GM12878 (cell line): ENCODE measurements at regions not wholly inside any gene's neighbourhood (a gene's known extent, or its start where the extent isn't known, plus 50 kb on each side); places are given as distances from the start of the nearest gene placed in this dataset.

Experiments
- ATAC-seq: fragments of 200-7000 bp; cut with Tn5 transposase; 3 replicates; pipeline ENCODE4 v1.9.1; 2020; ENCODE audit warnings: mild to moderate bottlenecking, moderate library complexity
- BruUV-seq: library from RNA; stranded (reverse); fragments of 400-500 nt; replicated peaks from 2 replicates; lab custom pipeline; 2021; lab: Mats Ljungman, UMichigan
- CTCF ChIA-PET: fragments of 300-600 bp; sonication (Branson Sonifier 250); formaldehyde crosslinking; extraction: SDS; loops from one replicate; lab custom pipeline; 2021; ENCODE audit warnings: inconsistent platforms; lab: Yijun Ruan, JAX
- POLR2A ChIA-PET: fragments of 350-600 bp; formaldehyde crosslinking; extraction: SDS; loops from one replicate; lab custom pipeline; 2021; ENCODE audit warnings: inconsistent platforms; lab: Charles Lee
- RAD21 ChIA-PET: fragments of 300-600 bp; sonication (Branson Sonifier 250); formaldehyde crosslinking; loops from one replicate; lab custom pipeline; 2023; ENCODE audit warnings: antibody characterized with exemption; ENCODE audit not compliant: unreplicated experiment; lab: Charles Lee
- SMC1A ChIA-PET: fragments of 300-600 bp; sonication (Branson Sonifier 250); formaldehyde crosslinking; loops from one replicate; lab custom pipeline; 2023; ENCODE audit not compliant: unreplicated experiment, uncharacterized antibody; lab: Charles Lee
- DNase-seq: peaks from one replicate; pipeline ENCODE4 v3.0.0-alpha.2; 2011; ENCODE audit warnings: low read depth, low spot score
- FAIRE-seq: peaks from 3 replicates; lab custom pipeline; 2011; peaks lifted over from hg19 to GRCh38; lab: Jason Lieb, UNC
- H2AFZ ChIP-seq: 2 replicates; pipeline ENCODE4 v1.6.0; 2011; ENCODE audit warnings: low read depth, low read length, control low read depth; ENCODE audit not compliant: control insufficient read depth
- H3K27ac ChIP-seq: 2 replicates; pipeline ENCODE4 v1.5.1; 2011; ENCODE audit warnings: control low read depth; ENCODE audit not compliant: control insufficient read depth, insufficient read depth
- H3K27me3 ChIP-seq, 2 experiments: replicated peaks in 1 of 2; 2 replicates each; pipeline versions ENCODE4 v1.6.0 to v1.6.1; 2011; ENCODE audit warnings: low read length in 1 of 2; ENCODE audit not compliant: control insufficient read depth in 2 of 2, insufficient read depth in 2 of 2
- H3K36me3 ChIP-seq, 2 experiments: 2 replicates each; pipeline ENCODE4 v1.5.1; 2011; ENCODE audit warnings: low read length in 1 of 2; ENCODE audit not compliant: control insufficient read depth in 2 of 2, insufficient read depth in 2 of 2
- H3K4me1 ChIP-seq: 2 replicates; pipeline ENCODE4 v1.6.1; 2011; ENCODE audit warnings: mild to moderate bottlenecking, low read length, moderate library complexity, mixed read lengths; ENCODE audit not compliant: control insufficient read depth, insufficient read depth
- H3K4me2 ChIP-seq: 2 replicates; pipeline ENCODE4 v1.6.0; 2011; ENCODE audit warnings: control low read depth; ENCODE audit not compliant: control insufficient read depth, insufficient read depth
- H3K4me3 ChIP-seq: fragments of 200-600 bp; sonication (generic); 2 replicates; pipeline ENCODE4 v1.5.1; 2016
- H3K79me2 ChIP-seq: 2 replicates; pipeline ENCODE4 v1.6.0; 2011; ENCODE audit warnings: low read length; ENCODE audit not compliant: control insufficient read depth, insufficient read depth
- H3K9ac ChIP-seq: 2 replicates; pipeline ENCODE4 v1.8.0; 2011; ENCODE audit warnings: low read length, control low read depth, mixed read lengths; ENCODE audit not compliant: control insufficient read depth, insufficient read depth
- H3K9me3 ChIP-seq: replicated peaks from 3 replicates; pipeline ENCODE4 v1.5.1; 2011; ENCODE audit warnings: mild to moderate bottlenecking, low read length; ENCODE audit not compliant: control insufficient read depth, insufficient read depth
- H4K20me1 ChIP-seq: 2 replicates; pipeline ENCODE4 v1.6.0; 2011; ENCODE audit not compliant: control insufficient read depth, insufficient read depth
- ATF7 ChIP-seq: fragments of 450-650 bp; IDR thresholded peaks from 2 replicates; pipeline ENCODE4 v1.6.1; 2016; ENCODE audit warnings: low read depth, mild to moderate bottlenecking
- ETV6 ChIP-seq, 2 experiments: fragments of 450-650 bp in 1 of 2; IDR thresholded peaks in 1 of 2; conservative IDR thresholded peaks in 1 of 2; 2 replicates each; pipeline ENCODE4 v1.6.1; 2014; ENCODE audit warnings: antibody characterized with exemption in 1 of 2, borderline replicate concordance in 1 of 2, low read depth in 1 of 2, mild to moderate bottlenecking in 1 of 2, moderate library complexity in 1 of 2
- FOXK2 ChIP-seq: fragments of 450-650 bp; IDR thresholded peaks from 2 replicates; pipeline ENCODE4 v1.6.1; 2017; ENCODE audit warnings: mild to moderate bottlenecking, moderate library complexity
- FOXM1 ChIP-seq: IDR thresholded peaks from 2 replicates; pipeline ENCODE4 v1.6.1; 2012; ENCODE audit warnings: low read depth, mild to moderate bottlenecking, inconsistent platforms, low read length, moderate library complexity
- PML ChIP-seq: IDR thresholded peaks from 2 replicates; pipeline ENCODE4 v1.6.1; 2012; ENCODE audit warnings: low read length, inconsistent platforms
- RBBP5 ChIP-seq: fragments of 200-600 bp; sonication (generic); conservative IDR thresholded peaks from 2 replicates; pipeline ENCODE4 v1.6.1; 2016
- RCOR1 ChIP-seq: conservative IDR thresholded peaks from 2 replicates; pipeline ENCODE4 v1.6.1; 2012; ENCODE audit warnings: low read depth, low read length, improper control_type of control experiment
- SIX5 ChIP-seq: IDR thresholded peaks from 2 replicates; pipeline ENCODE4 v1.6.1; 2011; ENCODE audit warnings: mild to moderate bottlenecking, low read depth, low read length, moderate library complexity; ENCODE audit not compliant: severe bottlenecking
- WGBS: methylation state at CpG from one replicate; pipeline ENCODE4 v1.1.6; 2016; ENCODE audit warnings: low lambda C conversion rate; ENCODE audit not compliant: insufficient replicate concordance, insufficient coverage; ENCODE audit errors: missing lambda C conversion rate; 5-methylcytosine and 5-hydroxymethylcytosine counted together
- in situ Hi-C: fragments of 300-500 bp; cut with MboI; formaldehyde crosslinking; loops from 9 replicates; pipeline ENCODE4 v1.14.3; 2018; ENCODE audit warnings: mixed read lengths
- intact Hi-C: fragments of 100-400 bp; cut with micrococcal nuclease; formaldehyde crosslinking; loops from one replicate; pipeline ENCODE4 v1.14.2; 2022; ENCODE audit not compliant: unreplicated experiment
- TF ChIP-seq, protein P1 (sequence below): fragments of 450-650 bp; formaldehyde crosslinking; IDR thresholded peaks from 2 replicates; pipeline ENCODE4 v1.4.0; 2020; ENCODE audit warnings: mild to moderate bottlenecking, moderate library complexity

GRCh38 chr1:114333690-114334089 is 177.3 kb downstream of the TRIM33 start:
- in situ Hi-C loops (no loop called here), intact Hi-C loops (no loop called here)
- ChIA-PET SMC1A (interaction anchor here (0.6 kb wide), 1 partner anchor 1194 kb away, joined by 3 read pairs; no protein-coding TSS in a partner anchor), POLR2A (no interaction called here), CTCF (interaction anchor here (1.5 kb wide), 1 partner anchor 13 kb away, joined by 3 read pairs; no protein-coding TSS in a partner anchor), RAD21 (no interaction called here)
- Histone ChIP-seq H3K36me3 (no peaks in the 10 kb centered on the region), H4K20me1 (no peaks in the 10 kb centered on the region), H3K4me1 (no peaks in the 10 kb centered on the region; the same call in 1 of the 2 replicates), H3K4me3 (no peak overlapping the region), H3K27ac (no peak overlapping the region), H3K9ac (no peak overlapping the region), H2AFZ (no peak overlapping the region), H3K4me2 (no peak overlapping the region), H3K27me3 (no peaks in the 10 kb centered on the region), H3K79me2 (no peaks in the 10 kb centered on the region), H3K9me3 (no peaks in the 10 kb centered on the region)
- FAIRE-seq (no peak), DNase-seq (no peak), ATAC-seq (no peak)
- no TSS peak for BruUV-seq
- 24% methylated on average over 3 of the region's 3 CpGs for WGBS
- TF ChIP-seq FOXK2 = no peak
- no peak for TF ChIP-seq ATF7
- no peak for TF ChIP-seq PML
- TF ChIP-seq RCOR1 = no peak
- TF ChIP-seq, protein P1, sequence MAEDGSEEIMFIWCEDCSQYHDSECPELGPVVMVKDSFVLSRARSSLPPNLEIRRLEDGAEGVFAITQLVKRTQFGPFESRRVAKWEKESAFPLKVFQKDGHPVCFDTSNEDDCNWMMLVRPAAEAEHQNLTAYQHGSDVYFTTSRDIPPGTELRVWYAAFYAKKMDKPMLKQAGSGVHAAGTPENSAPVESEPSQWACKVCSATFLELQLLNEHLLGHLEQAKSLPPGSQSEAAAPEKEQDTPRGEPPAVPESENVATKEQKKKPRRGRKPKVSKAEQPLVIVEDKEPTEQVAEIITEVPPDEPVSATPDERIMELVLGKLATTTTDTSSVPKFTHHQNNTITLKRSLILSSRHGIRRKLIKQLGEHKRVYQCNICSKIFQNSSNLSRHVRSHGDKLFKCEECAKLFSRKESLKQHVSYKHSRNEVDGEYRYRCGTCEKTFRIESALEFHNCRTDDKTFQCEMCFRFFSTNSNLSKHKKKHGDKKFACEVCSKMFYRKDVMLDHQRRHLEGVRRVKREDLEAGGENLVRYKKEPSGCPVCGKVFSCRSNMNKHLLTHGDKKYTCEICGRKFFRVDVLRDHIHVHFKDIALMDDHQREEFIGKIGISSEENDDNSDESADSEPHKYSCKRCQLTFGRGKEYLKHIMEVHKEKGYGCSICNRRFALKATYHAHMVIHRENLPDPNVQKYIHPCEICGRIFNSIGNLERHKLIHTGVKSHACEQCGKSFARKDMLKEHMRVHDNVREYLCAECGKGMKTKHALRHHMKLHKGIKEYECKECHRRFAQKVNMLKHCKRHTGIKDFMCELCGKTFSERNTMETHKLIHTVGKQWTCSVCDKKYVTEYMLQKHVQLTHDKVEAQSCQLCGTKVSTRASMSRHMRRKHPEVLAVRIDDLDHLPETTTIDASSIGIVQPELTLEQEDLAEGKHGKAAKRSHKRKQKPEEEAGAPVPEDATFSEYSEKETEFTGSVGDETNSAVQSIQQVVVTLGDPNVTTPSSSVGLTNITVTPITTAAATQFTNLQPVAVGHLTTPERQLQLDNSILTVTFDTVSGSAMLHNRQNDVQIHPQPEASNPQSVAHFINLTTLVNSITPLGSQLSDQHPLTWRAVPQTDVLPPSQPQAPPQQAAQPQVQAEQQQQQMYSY (CRISPR knock-in tag) = no peak
- no peak for TF ChIP-seq RBBP5
- no peak for TF ChIP-seq ETV6 (conservative IDR thresholded peaks at IDR 0.05 in 1 of 2, IDR thresholded peaks at IDR 0.05 in 1 of 2; ENCODE audit: borderline replicate concordance in 1 of 2, low read depth in 1 of 2)
- TF ChIP-seq FOXM1 = no peak
- no peak for TF ChIP-seq SIX5
